NOMO-1 (cell line): ENCODE measurements at regions not wholly inside any gene's neighbourhood (a gene's known extent, or its start where the extent isn't known, plus 50 kb on each side); places are given as distances from the start of the nearest gene placed in this dataset.
"Not testable (repeated sequence)": the region's sequence is repeated elsewhere in the genome, so short reads cannot be mapped to it uniquely, and the experiment has no call there.

Source experiments
- DNase-seq, 2 experiments: peaks; one replicate each; lab custom pipeline; 2025; ENCODE audit not compliant: unreplicated experiment in 2 of 2; lab: John Stamatoyannopoulos, UW

GRCh38 chr7:110186334-110186733, 904.6 kb upstream of the LRRN3 start:
- no peak for DNase-seq

DNA sequence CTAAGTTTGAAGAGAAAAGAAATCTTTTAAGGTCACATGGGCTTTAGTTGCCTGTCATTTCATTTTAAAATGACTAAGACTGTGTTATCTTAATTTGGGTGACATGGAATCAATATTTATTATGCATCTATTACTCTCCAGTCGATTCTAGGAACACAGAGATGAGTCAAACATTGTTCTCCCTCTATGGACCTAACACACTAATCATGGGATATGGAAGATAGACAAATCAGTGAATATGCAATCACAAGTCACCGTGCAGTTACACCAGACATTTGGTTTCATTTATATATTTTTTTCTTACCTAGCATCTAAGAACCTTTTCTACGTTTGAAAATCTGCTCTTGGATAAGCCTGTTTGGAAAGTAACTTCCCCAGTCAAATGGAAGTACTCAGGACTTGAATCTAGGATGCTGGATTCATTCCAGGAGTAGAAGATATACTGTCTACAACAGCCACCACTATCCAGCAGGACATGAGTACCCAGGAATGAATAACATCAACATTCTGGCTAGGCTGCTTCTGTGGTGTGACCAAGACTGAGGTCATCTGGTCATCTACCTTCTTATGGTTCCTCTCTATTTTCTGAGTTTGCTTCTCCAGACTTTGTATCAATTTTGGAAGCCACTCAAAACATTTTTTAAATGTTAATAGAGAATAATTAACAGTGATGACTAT, 902.9 kb upstream of the LRRN3 start:
- DNase-seq = no peak

DNA sequence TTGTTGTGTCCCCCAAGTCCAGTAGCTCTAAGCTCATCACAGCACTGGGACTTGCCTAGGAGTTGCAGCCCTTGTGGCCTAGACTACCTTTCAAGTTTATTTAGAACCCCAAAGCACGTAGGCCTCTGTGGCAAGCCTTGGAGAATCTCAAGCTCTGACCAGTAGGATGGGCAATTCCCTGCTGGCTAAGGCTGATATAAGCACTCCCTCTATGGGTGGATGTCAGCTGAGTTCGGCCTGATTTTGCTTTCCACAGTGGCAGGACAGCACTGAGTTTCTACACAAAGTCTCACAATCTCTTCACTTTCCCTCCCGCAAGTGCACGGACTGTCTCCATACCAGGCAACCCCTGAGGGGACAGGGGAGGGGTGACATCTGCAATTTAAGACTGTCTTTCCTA, 886.4 kb upstream of the LRRN3 start:
- DNase-seq = no peak

DNA sequence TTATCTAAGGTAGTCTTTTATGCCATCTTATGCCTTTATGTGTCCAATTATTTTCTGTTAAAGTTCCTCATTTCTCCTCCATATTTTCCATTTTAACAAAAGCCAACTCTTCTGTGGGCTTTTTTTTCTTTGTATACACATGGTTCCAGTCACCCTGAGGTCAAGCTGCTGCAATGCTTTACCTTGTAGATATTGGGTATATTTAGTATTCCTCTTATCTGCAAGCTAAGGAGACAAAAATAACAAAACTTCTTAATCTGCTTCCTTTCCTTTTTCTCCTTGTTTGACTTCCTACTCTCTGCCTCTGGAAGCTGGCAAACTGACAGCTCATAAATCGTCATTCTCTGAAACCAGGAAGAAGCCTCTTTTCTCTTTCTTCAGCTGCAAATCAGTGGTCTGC, 885.0 kb upstream of the LRRN3 start:
- no peak for DNase-seq

DNA sequence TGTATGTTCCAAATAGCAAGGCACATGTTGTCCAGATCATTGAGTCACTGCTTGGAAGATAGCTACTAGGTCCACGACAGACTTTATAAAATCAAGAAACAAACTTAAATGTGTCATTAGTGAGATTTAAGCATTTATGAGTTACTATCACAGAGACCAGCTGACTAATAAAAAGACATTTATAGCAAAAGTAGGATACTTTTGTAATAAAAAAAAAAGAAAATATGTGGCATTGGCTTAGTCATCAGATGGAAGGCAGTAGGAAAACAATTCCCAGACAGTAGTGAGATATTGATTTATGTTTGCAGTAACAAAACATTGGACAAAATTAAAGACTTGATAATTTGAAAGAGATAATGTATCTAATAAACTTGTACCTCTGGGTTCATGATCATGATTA, 881.0 kb upstream of the LRRN3 start:
- no peak for DNase-seq

DNA sequence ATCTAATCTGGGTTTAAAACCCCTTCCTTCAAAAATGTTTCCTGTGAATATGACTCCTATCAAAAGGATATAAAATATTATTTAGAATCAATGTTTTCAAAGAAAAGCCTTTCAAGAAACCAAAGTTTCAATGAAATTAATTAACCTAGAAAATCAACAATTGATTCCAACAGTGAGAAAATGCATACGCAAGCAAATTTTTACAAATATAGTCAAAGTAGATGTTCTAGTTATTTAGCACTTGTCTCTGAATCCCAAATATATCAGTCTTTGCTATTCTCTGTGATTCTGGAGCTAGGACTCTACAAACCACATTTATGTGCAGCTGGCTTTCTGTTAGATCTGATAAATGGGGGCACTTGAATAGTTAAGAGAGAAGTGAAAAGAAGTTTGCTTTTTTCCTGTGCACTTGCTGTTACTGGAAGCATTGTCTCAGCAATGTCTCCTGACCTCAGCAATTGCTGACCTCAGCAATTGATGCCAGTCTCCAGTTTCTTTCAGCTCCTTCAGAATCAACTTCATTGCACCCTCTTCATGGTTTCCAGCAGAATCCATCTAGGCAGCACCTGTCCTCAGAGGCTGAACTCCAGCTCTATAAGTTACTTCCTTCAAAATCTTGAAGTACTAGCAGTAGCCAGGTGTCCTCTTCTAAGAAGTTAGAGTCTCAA, 879.9 kb upstream of the LRRN3 start:
- DNase-seq = no peak

DNA sequence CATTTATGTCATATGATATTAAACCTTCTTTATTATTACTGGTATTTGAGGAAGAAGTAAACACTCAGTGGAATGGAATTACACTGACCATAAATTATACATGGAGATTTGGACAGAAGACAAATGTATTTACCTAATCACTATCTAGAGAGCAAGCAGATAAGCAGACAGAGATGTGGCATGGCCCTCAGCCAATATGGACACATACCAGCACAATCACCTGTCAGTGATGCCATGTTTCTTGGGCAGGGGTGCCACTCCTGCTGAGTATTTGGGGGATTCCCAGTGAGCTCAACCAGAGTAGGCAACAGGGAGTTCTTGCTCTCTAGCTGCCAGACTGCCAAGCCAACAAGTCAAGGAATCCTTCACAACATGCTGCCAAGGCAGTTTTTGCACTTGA, 866.3 kb upstream of the LRRN3 start:
- no peak for DNase-seq

DNA sequence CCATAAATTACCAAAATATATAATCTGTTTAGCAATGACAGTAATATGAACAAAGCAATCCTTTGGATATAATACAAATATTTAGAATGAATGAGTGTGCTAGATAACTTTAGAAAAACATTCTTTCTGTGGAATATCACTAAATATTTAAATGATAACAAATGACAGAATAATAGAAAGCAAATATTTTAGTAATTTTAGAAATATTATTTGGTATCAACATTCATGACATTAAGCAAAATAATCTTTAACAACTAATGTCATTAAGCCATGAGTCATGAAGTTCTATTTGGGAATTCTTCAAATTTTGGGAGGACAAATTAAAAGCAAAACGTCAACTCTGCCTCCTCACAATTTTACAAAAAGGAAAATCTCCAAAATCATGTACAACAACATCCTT, 844.8 kb upstream of the LRRN3 start:
- DNase-seq = no peak

DNA sequence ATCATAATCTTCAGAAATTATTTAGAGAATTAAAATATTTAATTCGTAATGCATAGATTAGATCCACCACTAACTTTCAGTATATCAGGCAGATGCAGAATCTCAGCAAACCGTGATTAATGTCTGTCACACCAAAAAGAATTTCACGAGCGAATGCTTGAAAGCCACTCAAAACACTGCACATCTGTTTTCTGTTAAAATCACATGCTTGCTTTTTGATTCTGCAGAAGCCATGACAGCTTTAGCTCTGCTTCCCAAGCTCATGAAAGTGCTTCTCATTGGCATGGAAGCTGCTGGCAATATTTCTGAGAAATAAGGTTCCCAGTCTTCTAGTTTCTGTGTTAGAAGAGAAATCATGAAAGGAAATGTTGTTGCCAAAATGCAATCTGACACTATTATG, 837.8 kb upstream of the LRRN3 start:
- no peak for DNase-seq

DNA sequence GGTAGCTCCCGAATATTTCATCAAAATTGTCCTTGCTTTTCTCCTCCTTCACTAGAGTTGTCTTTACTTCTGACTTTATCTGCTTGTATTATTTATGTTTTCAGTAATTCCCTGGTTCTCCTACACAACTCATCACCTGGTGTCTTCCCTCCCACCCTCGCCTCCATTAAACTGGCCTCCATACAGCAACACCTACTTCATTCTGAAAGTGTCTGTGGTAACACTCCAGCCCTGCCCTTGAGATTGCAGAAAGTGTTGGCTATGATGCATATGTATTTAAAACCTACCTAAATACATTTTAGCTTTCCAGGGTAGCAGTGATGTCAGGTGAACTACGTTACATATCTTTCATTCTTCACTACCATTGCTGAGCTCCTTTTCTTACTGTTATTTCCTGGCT, 833.3 kb upstream of the LRRN3 start:
- no peak for DNase-seq

GRCh38 chr7:110262251-110262650, 828.7 kb upstream of the LRRN3 start:
- DNase-seq = no peak

DNA sequence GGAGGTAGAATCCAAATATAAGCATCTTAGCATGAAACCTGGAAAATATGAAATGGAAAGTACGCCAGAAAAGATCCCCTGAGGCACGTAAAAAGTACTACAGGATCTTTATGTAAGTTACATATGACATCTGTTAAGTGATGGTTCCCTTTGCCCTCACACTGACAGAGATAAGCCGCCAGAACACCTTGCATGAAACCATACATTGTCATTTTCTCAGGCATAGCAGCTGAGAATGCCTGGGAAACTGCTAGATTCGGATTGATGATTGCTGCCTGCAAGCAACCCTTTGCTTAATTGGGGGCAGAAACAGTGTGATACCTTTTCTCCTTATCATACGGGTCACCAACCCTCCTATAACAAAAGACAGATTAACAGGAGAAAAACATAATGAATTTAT, 826.6 kb upstream of the LRRN3 start:
- DNase-seq = no peak

- DNase-seq = no peak
Observed at GRCh38 chr7:110281362-110281761, 809.6 kb upstream of the LRRN3 start.

GRCh38 chr7:110283056-110283455, 807.9 kb upstream of the LRRN3 start:
- DNase-seq = no peak

DNA sequence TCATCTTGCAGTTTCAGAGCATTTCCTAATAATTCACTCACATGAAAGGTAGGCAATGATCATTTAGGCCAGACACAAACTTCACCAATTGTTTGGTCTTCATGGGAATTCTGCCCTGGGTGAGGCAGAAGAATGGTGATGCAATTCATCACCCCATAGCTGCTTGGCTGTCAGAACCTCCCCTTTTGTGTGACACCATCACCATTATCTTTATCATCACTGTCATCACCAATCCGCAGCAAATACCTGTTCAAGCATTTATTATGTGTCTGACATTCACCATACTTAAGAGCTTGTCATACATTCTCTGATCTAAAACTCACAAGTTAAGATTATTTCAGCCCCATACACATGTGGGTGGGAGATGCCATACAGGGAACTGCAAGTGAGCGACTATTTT, 799.5 kb upstream of the LRRN3 start:
- no peak for DNase-seq

- DNase-seq = no peak
Observed at GRCh38 chr7:110296321-110296720, 794.6 kb upstream of the LRRN3 start.

DNA sequence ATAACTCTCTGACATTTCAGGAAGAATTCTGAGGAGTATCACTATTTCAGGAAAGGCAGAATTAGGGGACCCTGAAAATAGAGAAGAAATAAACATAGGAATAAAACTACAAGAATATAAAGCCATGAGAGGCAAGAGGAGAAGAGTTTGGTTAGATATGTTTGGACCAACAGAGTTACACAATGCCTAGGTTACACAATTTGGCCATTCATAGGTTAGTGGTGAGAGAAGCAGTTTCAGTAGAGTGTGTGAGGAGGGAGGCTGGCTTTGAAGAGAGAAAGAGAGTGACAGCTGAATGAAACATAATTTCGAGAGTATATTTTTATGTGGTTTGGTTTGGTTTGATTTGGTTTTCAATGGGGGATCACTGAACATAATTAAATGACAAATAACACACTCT, 783.2 kb upstream of the LRRN3 start:
- no peak for DNase-seq

- no peak for DNase-seq
Observed at GRCh38 chr7:110308791-110309190, 782.1 kb upstream of the LRRN3 start.

DNA sequence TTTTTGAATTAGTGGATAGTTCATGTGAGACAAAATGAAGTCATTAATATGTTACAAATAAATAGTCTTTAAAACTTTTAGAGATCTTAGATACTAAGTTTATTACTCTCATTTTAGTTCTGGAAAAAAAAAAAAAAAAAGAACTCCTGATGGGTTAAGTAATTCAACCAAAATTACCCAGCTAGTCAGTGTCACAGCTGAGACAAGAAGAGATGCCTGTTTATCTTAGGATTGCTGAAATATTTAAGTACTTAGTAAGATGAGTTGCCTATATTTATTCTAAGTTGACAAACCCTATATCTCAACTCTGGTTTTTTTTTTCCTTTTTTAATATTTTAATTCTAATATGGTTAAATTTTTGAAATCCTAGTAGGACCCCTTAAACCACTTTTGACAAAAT, 781.0 kb upstream of the LRRN3 start:
- DNase-seq = no peak

GRCh38 chr7:110311556-110311955, 779.4 kb upstream of the LRRN3 start:
- no peak for DNase-seq

DNA sequence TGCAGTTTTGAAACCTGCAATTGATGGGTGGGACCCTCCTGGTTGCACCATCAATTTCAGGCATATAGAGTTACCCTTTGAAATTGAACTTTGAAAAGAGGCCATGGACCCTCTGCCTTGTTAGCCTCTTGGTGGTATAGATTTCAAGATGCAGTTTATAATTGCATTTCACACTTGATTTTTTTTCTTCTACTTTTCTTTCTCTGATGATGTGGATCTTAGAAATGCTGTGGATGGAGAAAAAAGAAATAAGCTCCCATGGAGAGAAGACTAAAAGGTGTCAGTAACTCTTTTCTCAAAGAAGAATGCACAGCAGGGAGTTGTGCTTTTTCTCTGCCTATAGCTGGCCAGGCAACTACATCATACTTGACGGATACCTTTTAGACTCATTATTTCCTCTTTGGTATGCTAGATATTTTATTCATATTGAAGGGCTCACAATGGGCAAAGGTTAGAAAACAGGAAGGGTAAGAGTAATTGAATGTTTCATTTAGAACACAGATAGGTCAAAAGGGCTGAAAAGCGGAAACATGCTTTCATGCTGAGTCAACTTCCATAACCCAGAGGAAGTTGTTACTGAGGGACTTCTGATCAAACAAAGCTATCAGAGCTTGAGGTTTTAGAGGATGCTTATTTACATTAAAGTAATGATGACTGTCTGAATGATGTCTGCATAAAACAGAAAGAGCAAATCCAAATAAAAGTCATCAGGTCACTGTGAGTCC, 773.2 kb upstream of the LRRN3 start:
- DNase-seq = no peak

DNA sequence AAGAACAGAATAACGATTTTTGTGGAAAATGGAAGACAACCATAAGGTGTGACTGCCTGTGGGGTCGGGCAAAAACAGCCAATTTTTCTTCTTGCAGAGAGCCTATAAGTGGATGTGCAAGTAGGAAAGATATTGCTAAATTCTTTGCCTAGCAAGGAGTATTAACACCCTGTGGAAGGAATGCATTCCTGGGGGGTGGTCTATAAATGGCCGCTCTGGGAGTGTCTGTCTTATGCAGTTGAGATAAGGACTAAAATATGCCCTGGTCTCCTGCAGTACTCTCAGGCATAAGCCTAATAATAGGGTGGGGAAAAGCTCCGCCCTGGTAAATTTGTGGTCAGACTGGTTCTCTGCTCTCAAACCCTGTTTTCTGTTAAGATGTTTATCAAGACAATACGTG, 770.6 kb upstream of the LRRN3 start:
- DNase-seq = not testable (repeated sequence)
